Tibial artery (tissue), 4 donors: ENCODE measurements at regions not wholly inside any gene's neighbourhood (a gene's known extent, or its start where the extent isn't known, plus 50 kb on each side); places are given as distances from the start of the nearest gene placed in this dataset.

ENCODE experiments used
- DNase-seq, 2 donors: peaks; one replicate each; pipeline ENCODE4 v3.0.0-alpha.2; 2019
- H3K27ac ChIP-seq, 2 donors: fragments of 200-600 bp; sonication (generic) in 1 of 2; 1 replicate in 1 of 2; 2 replicates in 1 of 2; pipeline ENCODE4 v1.5.1; 2018 to 2019; ENCODE audit warnings: mild to moderate bottlenecking in 1 of 2
- H3K27me3 ChIP-seq, 2 donors: fragments of 200-600 bp; sonication (generic) in 1 of 2; one replicate each; pipeline versions ENCODE4 v1.5.1 to v1.6.0; 2016 to 2019
- H3K36me3 ChIP-seq, 3 donors: fragments of 200-600 bp; sonication (generic) in 2 of 3; one replicate each; pipeline ENCODE4 v1.5.1; 2016 to 2019; ENCODE audit warnings: mild to moderate bottlenecking in 2 of 3
- H3K4me1 ChIP-seq, 4 donors: fragments of 200-600 bp; sonication (generic) in 2 of 4; 1 replicate in 3 of 4; 2 replicates in 1 of 4; pipeline ENCODE4 v1.5.1; 2016 to 2019
- H3K4me3 ChIP-seq, 2 donors: fragments of 200-600 bp; sonication (generic) in 1 of 2; 1 replicate in 1 of 2; 2 replicates in 1 of 2; pipeline ENCODE4 v1.5.1; 2018 to 2019; ENCODE audit warnings: mild to moderate bottlenecking in 2 of 2
- H3K9me3 ChIP-seq, 3 donors: fragments of 200-600 bp; sonication (generic) in 1 of 3; one replicate each; pipeline ENCODE4 v1.5.1; 2016 to 2019
- CTCF ChIP-seq, 2 experiments: fragments of 200-600 bp in 1 of 2; fragments of 450-650 bp in 1 of 2; IDR thresholded peaks; one replicate each; pipeline ENCODE4 v1.5.1; 2017 to 2019; ENCODE audit warnings: antibody characterized with exemption in 2 of 2, mild to moderate bottlenecking in 1 of 2, moderate library complexity in 1 of 2
- intact Hi-C: fragments of 100-400 bp; cut with DNase I; formaldehyde crosslinking; loops from one replicate; pipeline ENCODE4 v1.15.0; 2023; ENCODE audit warnings: low total_unique reads

GRCh38 chr10:78732381-78732780 lies 336.4 kb upstream of the ZMIZ1 start:
- Histone ChIP-seq H3K4me3 (no peak overlapping the region), H3K27ac (no peak overlapping the region), H3K4me1 (peaks cover 0 to 11% (median 3%) of the 10 kb centered on the region in 4 donors), H3K9me3 (no peaks in the 10 kb centered on the region), H3K27me3 (no peaks in the 10 kb centered on the region), H3K36me3 (no peaks in the 10 kb centered on the region)
- TF ChIP-seq CTCF (IDR thresholded peaks at IDR 0.05) = no peak
- DNase-seq = no peak
- intact Hi-C loops = no loop called here

GRCh38 chr10:78736926-78737630 lies 331.7 kb upstream of the ZMIZ1 start:
- no peaks in the 10 kb centered on the region for H3K27me3 ChIP-seq
- peaks cover 0 to 7% (median 0%) of the 10 kb centered on the region in 4 donors for H3K4me1 ChIP-seq
- intact Hi-C loops = no loop called here
- H3K36me3 ChIP-seq = no peaks in the 10 kb centered on the region
- no peaks in the 10 kb centered on the region for H3K9me3 ChIP-seq
- H3K27ac ChIP-seq = no peak overlapping the region
- no peak for TF ChIP-seq CTCF (IDR thresholded peaks at IDR 0.05)
- H3K4me3 ChIP-seq = no peak overlapping the region
- no peak for DNase-seq

GRCh38 chr10:78737883-78738856 lies 330.6 kb upstream of the ZMIZ1 start:
- no peaks in the 10 kb centered on the region for H3K9me3 ChIP-seq
- intact Hi-C loops = no loop called here
- DNase-seq = no peak
- H3K4me3 ChIP-seq = no peak overlapping the region
- peaks cover 0 to 7% (median 0%) of the 10 kb centered on the region in 4 donors for H3K4me1 ChIP-seq
- no peak overlapping the region for H3K27ac ChIP-seq
- H3K27me3 ChIP-seq = no peaks in the 10 kb centered on the region
- no peak for TF ChIP-seq CTCF (IDR thresholded peaks at IDR 0.05)
- H3K36me3 ChIP-seq = no peaks in the 10 kb centered on the region

GRCh38 chr10:78738861-78739260 lies 329.9 kb upstream of the ZMIZ1 start:
- DNase-seq = no peak
- no peaks in the 10 kb centered on the region for H3K36me3 ChIP-seq

More at GRCh38 chr10:78738861-78739260, 329.9 kb upstream of the ZMIZ1 start:
- TF ChIP-seq CTCF (IDR thresholded peaks at IDR 0.05) = no peak
- Histone ChIP-seq H3K4me1 (peaks cover 0 to 7% (median 0%) of the 10 kb centered on the region in 4 donors), H3K27ac (no peak overlapping the region), H3K4me3 (no peak overlapping the region), H3K27me3 (no peaks in the 10 kb centered on the region), H3K9me3 (no peaks in the 10 kb centered on the region)
- intact Hi-C loops = no loop called here
